ENCODE measurements at regions not wholly inside any gene's neighbourhood (a gene's known extent, or its start where the extent isn't known, plus 50 kb on each side); places are given as distances from the start of the nearest gene placed in this dataset.

DNA sequence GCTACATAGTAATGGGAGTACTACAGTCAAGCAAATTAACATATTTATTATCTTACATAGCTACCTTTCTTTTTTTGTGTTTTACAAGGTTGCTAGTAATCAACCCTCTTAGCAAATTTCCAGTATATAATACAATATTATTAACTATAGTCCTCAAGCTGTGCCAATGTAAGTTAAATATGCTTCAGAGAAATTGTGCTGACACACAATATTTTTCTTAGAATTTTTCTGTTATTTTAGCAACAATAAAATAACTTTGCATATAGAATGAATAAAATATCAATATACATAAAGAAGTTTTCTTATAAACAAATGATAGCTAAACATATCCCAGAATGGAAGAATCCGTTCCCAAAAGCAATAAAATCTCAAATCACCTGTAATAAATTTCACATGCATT, 1605.1 kb downstream of the REEP3 start:
- TF ChIP-seq ZNF431 (CRISPR knock-in tag; IDR thresholded peaks at IDR 0.05; ENCODE audit: borderline replicate concordance, low read depth) = no peak
- TF ChIP-seq, protein P1, sequence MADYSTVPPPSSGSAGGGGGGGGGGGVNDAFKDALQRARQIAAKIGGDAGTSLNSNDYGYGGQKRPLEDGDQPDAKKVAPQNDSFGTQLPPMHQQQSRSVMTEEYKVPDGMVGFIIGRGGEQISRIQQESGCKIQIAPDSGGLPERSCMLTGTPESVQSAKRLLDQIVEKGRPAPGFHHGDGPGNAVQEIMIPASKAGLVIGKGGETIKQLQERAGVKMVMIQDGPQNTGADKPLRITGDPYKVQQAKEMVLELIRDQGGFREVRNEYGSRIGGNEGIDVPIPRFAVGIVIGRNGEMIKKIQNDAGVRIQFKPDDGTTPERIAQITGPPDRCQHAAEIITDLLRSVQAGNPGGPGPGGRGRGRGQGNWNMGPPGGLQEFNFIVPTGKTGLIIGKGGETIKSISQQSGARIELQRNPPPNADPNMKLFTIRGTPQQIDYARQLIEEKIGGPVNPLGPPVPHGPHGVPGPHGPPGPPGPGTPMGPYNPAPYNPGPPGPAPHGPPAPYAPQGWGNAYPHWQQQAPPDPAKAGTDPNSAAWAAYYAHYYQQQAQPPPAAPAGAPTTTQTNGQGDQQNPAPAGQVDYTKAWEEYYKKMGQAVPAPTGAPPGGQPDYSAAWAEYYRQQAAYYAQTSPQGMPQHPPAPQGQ (CRISPR knock-in tag; IDR thresholded peaks at IDR 0.05; ENCODE audit: borderline replicate concordance) = no peak
- no peak for TF ChIP-seq KMT2A (CRISPR knock-in tag; IDR thresholded peaks at IDR 0.05)
- no peak for TF ChIP-seq POLR2A (IDR thresholded peaks at IDR 0.05; ENCODE audit: insufficient read depth in 1 of 2, low read depth in 2 of 2, low read length in 2 of 2)

Measured in HepG2 (cell line).